Activated naive CD4-positive, alpha-beta T cell treated with anti-CD3 and anti-CD28 coated beads for 36 hours (primary cell): ENCODE measurements at regions not wholly inside any gene's neighbourhood (a gene's known extent, or its start where the extent isn't known, plus 50 kb on each side); places are given as distances from the start of the nearest gene placed in this dataset.
"Not testable (repeated sequence)": the region's sequence is repeated elsewhere in the genome, so short reads cannot be mapped to it uniquely, and the experiment has no call there.

Source experiments
- CTCF ChIA-PET: fragments of 350-600 bp; sonication (Branson Sonifier 250); formaldehyde crosslinking; loops from one replicate; lab custom pipeline; 2021; ENCODE audit warnings: antibody characterized with exemption; lab: Charles Lee
- DNase-seq: peaks from one replicate; pipeline ENCODE4 v3.0.0-alpha.2; 2020
- H3K27ac Mint-ChIP-seq: one replicate; pipeline ENCODE4 v1.8.0; 2021; ENCODE audit warnings: mild to moderate bottlenecking, mixed read lengths
- H3K27me3 Mint-ChIP-seq: one replicate; pipeline ENCODE4 v1.8.0; 2021; ENCODE audit warnings: low read depth, mixed read lengths
- H3K36me3 Mint-ChIP-seq: one replicate; pipeline ENCODE4 v1.8.0; 2021; ENCODE audit warnings: low read depth, mixed read lengths
- H3K4me1 Mint-ChIP-seq: one replicate; pipeline ENCODE4 v1.8.0; 2021; ENCODE audit warnings: low read depth, mixed read lengths
- H3K4me3 Mint-ChIP-seq: one replicate; pipeline ENCODE4 v1.8.0; 2021; ENCODE audit warnings: mild to moderate bottlenecking, moderate library complexity, mixed read lengths
- H3K9me3 Mint-ChIP-seq: one replicate; pipeline ENCODE4 v1.8.0; 2021; ENCODE audit warnings: mixed read lengths
- intact Hi-C: fragments of 100-400 bp; cut with micrococcal nuclease; formaldehyde crosslinking; loops from one replicate; pipeline ENCODE4 v1.15.1; 2023

DNA sequence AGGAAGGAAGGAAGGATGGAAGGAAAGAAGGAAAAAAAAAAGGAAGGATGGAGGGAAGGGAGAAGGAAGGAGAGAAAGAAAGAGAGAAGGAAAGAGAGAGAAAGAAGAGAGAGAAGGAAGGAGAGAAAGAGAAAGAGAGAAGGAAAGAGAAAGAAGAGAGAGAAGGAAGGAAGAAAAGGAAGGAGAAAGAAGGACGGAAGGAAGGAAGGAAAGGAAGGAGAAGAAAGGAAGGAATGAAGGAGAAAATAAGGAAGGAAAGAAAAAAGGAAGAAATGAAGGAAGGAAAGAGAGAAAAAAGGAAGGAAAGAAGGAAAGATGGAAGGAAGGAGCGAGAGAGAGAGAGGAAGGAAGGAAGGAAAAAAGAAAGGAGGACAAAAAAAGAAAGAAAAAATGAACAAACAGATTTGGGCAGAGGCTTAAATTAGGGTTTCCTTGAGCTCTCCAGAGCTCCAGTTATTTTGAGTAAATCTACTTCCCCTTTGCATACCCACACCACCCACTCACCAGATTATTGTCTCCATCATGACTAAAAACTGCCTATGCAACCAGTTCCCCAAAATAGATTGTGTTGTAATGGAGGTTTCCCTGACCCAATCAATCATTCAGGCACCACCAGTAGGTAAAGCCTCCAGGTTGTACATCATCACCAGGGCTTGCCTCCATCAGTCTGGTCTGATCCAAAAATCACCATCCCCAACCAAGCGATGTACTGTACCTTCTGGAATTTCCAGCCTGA is 1722.9 kb upstream of the PCDH10 start:
- no peak for DNase-seq
- H3K4me1 Mint-ChIP-seq, result no peaks in the 10 kb centered on the region
- H3K4me3 Mint-ChIP-seq, result no peak overlapping the region
- peaks cover 23% of the 10 kb centered on the region for H3K9me3 Mint-ChIP-seq
- H3K27me3 Mint-ChIP-seq, result no peaks in the 10 kb centered on the region
- intact Hi-C loops, result no loop called here
- CTCF ChIA-PET, result no interaction called here
- H3K27ac Mint-ChIP-seq, result no peak overlapping the region
- peaks cover 4% of the 10 kb centered on the region for H3K36me3 Mint-ChIP-seq

DNA sequence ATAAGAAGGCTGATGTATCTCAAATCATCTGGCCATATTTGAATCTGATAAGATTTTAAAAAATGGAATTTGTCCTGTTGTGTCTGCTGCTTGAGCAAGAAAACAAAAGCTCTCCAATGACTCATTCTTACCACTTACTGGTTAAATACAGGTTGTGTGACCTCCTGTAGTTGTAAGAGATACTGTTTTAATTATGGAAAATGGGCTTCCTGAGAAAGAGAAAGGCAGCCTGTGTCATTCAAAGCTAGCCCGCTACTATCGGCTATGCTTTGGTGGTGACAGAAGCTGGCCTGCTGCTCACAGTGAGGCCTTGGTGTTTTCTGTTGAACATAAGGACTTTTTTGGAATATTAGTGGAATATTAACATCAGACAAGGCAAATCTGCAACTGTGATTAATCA is 1722.1 kb upstream of the PCDH10 start:
- H3K36me3 Mint-ChIP-seq, result no peaks in the 10 kb centered on the region
- H3K9me3 Mint-ChIP-seq, result peaks cover 18% of the 10 kb centered on the region
- no peak overlapping the region for H3K4me3 Mint-ChIP-seq
- H3K27me3 Mint-ChIP-seq, result no peaks in the 10 kb centered on the region
- H3K27ac Mint-ChIP-seq, result no peak overlapping the region
- no peaks in the 10 kb centered on the region for H3K4me1 Mint-ChIP-seq
- DNase-seq, result no peak
- intact Hi-C loops, result no loop called here
- CTCF ChIA-PET, result no interaction called here

DNA sequence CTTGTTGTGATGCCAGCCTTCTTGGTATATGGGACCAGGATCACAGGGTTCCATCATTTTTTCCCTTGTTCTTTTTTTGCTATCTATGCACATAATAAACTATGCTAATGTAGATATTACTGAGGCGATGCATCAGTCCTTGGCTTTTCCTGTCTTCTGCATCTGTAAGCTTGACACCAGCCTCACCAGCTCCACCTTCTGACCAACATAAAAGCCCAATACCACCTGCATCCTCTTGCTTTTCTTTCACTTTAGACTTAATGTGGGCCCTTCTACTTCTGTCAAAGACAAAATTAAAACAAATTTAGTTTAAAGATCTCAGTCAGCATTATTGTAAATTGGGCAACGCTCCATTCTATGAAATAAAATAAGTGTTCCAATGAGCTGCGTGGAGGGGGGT is 1718.8 kb upstream of the PCDH10 start:
- intact Hi-C loops, result no loop called here
- H3K4me3 Mint-ChIP-seq, result no peak overlapping the region
- H3K9me3 Mint-ChIP-seq, result peaks cover 19% of the 10 kb centered on the region
- no peaks in the 10 kb centered on the region for H3K36me3 Mint-ChIP-seq
- no peak overlapping the region for H3K27ac Mint-ChIP-seq
- H3K27me3 Mint-ChIP-seq, result no peaks in the 10 kb centered on the region
- H3K4me1 Mint-ChIP-seq, result no peaks in the 10 kb centered on the region
- CTCF ChIA-PET, result no interaction called here
- DNase-seq, result no peak

DNA sequence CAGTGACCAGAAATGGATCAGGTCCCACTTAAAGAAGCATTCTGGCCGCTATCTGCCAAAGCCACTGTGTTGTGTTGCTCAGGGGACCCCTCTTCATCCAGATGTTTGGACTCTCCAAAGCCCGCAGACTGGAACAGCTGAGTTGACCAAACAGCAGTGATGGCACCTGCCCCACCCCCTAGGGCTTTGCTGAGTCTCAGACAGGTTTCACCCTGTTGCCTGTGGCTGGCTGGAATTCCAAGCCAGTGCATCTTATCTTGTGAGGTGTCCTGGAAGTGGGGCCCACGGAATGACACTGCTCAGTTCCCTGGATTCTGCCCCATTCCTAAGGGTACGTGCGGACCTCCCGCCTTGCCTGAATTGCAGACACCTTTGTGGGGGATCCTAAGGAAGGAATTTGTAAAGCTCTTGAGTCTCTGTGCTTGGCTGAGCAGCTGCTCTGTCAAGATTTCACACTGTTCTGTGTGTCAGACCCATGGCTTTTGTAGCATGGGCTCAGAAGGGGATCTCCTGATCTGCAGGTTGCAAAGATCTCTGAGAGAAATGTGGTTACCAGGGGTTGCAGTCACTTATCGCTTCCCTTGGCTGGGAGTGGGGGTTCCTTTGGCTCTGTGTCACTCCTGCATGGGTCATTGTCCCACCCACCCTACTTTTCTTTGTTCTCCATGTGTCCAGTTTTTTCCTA is 1707.9 kb upstream of the PCDH10 start:
- H3K4me1 Mint-ChIP-seq, result no peaks in the 10 kb centered on the region
- H3K27ac Mint-ChIP-seq, result no peak overlapping the region
- CTCF ChIA-PET, result no interaction called here
- no peak for DNase-seq
- H3K4me3 Mint-ChIP-seq, result no peak overlapping the region
- H3K27me3 Mint-ChIP-seq, result no peaks in the 10 kb centered on the region
- H3K9me3 Mint-ChIP-seq, result peaks cover 9% of the 10 kb centered on the region
- intact Hi-C loops, result no loop called here
- H3K36me3 Mint-ChIP-seq, result no peaks in the 10 kb centered on the region

DNA sequence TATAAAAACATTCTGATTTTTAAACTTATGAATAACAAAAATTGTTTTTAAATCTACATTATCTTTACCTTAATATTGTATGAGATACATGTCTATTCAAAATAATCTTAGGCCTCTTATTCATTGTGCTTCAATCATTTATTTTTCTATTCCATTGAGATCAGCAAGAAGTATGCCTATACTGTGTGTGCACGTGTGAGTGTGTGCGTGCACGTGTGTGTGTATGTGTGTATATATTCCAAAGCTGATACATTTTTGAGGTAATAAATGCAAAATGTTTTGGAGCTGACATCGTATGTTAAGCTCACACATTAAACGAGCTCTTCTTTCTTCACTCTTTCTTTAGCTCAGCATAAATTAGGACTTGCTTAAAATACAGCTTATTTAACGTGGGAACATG is 1701.2 kb upstream of the PCDH10 start:
- no peak overlapping the region for H3K4me3 Mint-ChIP-seq
- H3K27me3 Mint-ChIP-seq, result no peaks in the 10 kb centered on the region
- H3K36me3 Mint-ChIP-seq, result no peaks in the 10 kb centered on the region
- no peak overlapping the region for H3K27ac Mint-ChIP-seq
- intact Hi-C loops, result no loop called here
- peaks cover 1% of the 10 kb centered on the region for H3K9me3 Mint-ChIP-seq
- no peak for DNase-seq
- no peaks in the 10 kb centered on the region for H3K4me1 Mint-ChIP-seq
- CTCF ChIA-PET, result no interaction called here

DNA sequence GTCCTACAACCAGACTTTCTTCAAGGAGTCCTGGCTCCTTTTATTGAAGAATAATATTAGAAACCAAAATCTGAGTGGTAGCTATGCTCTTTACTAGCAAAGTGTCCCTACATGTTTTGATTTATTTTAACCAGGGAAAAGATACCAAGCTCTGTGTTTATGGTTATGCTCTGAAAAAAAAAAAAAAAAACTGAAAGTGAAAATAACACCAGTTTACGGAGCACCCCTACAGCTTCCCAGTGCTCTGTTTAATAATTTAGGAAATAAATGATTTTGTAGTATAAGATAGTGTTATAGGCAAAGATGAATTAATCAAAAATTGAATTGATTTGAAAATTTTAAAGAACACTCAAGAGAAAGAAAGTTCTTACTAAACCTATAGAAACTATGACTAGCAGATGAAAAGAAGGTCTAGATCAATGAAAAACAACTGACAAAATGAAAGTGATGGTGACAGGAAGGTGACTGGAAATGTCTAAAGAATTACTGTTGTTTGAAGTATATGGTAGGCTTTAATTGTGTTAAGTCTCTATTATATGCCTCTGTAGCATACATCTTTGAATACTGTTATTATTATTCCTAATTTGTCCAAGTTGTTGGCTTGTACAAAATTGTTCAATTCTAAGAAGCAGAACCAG is 1698.4 kb upstream of the PCDH10 start:
- no peak for DNase-seq
- intact Hi-C loops, result no loop called here
- CTCF ChIA-PET, result no interaction called here

DNA sequence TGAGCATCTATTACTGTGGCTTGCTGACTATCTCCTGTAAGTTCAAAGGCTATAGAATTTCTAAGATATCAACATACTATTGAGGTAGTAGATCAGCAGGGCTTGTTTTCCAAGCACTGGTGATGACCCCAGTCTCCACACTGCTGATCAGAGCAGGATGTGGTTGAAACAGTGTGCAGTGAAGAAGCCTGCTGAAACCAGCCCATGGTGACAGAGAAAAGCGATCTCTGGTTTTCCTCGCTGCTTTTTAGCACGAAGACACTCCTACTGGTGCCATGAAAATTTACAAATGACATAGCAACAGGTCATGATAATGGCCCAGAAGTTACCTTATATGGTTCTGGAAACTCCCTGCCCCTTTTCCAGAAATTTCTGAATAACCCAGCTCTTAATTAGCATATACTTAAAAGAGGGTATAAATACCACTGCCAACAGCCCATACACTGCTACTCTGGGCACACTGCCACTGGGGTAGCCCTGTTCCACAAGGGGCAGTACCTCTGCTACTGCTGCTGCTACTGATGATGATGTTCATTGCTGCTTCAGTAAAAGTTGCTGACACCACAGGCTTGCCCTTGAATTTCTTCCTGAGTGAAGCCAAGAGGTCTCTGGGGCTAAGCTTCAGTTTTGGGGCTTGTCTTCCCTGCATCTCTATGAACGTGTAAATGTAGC is 1689.5 kb upstream of the PCDH10 start:
- Mint-ChIP-seq H3K27me3 (no peaks in the 10 kb centered on the region), H3K9me3 (peaks cover 6% of the 10 kb centered on the region), H3K27ac (no peak overlapping the region), H3K4me1 (no peaks in the 10 kb centered on the region), H3K4me3 (no peak overlapping the region), H3K36me3 (no peaks in the 10 kb centered on the region)
- CTCF ChIA-PET, result no interaction called here
- DNase-seq, result no peak
- intact Hi-C loops, result no loop called here

More for the DNA sequence above, 1698.4 kb upstream of the PCDH10 start:
- no peaks in the 10 kb centered on the region for H3K36me3 Mint-ChIP-seq
- H3K27ac Mint-ChIP-seq, result no peak overlapping the region
- H3K4me1 Mint-ChIP-seq, result no peaks in the 10 kb centered on the region
- H3K9me3 Mint-ChIP-seq, result peaks cover 5% of the 10 kb centered on the region
- H3K4me3 Mint-ChIP-seq, result no peak overlapping the region
- no peaks in the 10 kb centered on the region for H3K27me3 Mint-ChIP-seq

DNA sequence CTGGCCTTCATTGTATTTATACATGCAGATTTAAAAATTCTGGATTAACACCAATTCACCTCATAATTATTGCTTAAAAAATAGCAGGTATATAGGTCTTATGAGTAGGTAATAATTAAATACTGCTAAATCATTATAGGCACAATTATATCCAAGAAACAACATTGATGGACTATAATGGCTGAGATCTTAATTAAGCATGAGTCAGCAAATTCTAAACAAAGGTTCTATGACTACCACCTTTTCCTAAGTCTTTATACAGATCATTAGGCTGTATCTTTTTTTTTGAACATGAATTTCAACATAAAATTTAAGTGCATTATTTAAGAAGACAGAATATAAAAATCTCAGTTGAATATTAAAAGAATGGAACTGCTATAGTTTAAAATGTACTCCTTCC is 1678.7 kb upstream of the PCDH10 start:
- H3K4me3 Mint-ChIP-seq, result no peak overlapping the region
- no peaks in the 10 kb centered on the region for H3K27me3 Mint-ChIP-seq
- H3K4me1 Mint-ChIP-seq, result no peaks in the 10 kb centered on the region
- H3K27ac Mint-ChIP-seq, result no peak overlapping the region
- intact Hi-C loops, result no loop called here
- H3K9me3 Mint-ChIP-seq, result peaks cover 11% of the 10 kb centered on the region
- H3K36me3 Mint-ChIP-seq, result no peaks in the 10 kb centered on the region
- CTCF ChIA-PET, result no interaction called here
- DNase-seq, result no peak

DNA sequence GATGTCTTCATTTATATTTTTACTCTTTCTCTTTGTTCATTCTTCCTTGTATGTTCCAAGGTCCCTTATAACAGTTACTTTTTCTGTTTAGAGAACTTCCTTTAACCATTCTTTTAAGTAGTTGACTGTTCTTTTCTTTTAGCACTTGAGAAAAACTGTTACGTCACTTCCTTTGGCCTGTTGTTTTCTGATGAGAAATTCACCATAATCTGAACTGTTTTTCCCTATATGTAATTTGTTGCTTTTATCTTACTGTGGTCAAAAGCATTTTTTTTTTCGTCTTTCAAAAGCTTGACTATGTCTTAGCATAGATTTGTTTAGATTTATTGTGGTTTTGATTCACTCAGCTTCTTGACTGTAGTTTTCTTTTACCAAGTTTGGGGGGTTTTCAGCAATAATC is 1660.3 kb upstream of the PCDH10 start:
- no peak for DNase-seq
- no peaks in the 10 kb centered on the region for H3K9me3 Mint-ChIP-seq
- no peaks in the 10 kb centered on the region for H3K27me3 Mint-ChIP-seq
- CTCF ChIA-PET, result no interaction called here
- no peaks in the 10 kb centered on the region for H3K4me1 Mint-ChIP-seq
- intact Hi-C loops, result no loop called here
- no peak overlapping the region for H3K27ac Mint-ChIP-seq
- no peak overlapping the region for H3K4me3 Mint-ChIP-seq
- H3K36me3 Mint-ChIP-seq, result no peaks in the 10 kb centered on the region

DNA sequence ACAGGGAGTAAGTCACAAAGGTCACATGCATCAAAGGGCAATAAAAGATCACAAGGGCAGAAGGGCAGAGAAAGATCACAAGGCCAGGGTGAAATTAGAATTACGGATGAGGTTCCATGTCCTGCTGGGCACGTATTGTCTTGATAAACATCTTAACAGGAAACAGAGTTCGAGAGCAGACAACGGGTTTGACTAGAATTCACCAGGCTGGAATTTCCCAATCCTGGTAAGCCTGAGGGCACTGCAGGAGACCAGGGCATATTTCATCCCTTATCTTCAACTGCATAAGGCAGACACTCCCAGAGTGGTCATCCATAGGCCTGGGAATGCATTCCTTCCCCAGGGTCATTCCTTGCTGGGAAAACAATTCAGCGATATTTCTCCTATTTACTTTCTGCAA is 1652.9 kb upstream of the PCDH10 start:
- intact Hi-C loops, H3K4me1 Mint-ChIP-seq, CTCF ChIA-PET, H3K36me3 Mint-ChIP-seq, H3K4me3 Mint-ChIP-seq, DNase-seq, H3K27ac Mint-ChIP-seq, H3K9me3 Mint-ChIP-seq, H3K27me3 Mint-ChIP-seq: not testable (repeated sequence)

DNA sequence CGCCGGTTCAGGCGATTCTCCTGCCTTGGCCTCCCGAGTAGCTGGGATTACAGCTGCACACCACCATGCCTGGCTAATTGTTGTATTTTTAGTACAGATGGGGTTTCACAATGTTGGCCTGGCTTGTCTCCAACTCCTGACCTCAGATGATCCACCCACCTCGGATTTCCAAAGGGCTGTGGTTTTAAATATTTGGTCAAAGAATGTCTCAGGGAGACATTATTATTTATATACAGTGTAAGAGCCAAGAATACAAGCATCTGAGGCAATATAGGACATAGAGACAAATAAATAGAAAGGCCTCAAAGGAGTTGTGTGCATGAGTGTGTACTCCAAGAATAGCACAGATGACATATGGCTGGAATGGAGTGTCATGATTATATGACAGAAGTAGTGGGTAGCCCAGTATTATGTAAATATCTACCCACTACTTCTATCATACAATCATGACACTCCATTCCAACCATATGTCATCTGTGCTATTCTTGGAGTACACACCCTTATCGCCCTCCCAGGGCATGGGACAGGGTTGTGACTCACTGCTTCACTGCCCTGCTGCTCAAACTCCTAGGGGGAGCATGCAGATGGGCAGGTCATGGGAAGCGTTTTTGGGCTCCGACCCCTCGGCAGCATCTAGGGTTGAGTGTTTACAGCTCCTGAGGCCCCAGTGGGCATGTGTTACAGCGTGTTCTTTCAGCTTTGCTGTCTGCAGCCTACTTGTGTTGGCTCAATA is 1649.8 kb upstream of the PCDH10 start:
- Mint-ChIP-seq H3K27ac (no peak overlapping the region), H3K4me3 (no peak overlapping the region), H3K36me3 (no peaks in the 10 kb centered on the region), H3K9me3 (peaks cover 7% of the 10 kb centered on the region), H3K4me1 (no peaks in the 10 kb centered on the region), H3K27me3 (no peaks in the 10 kb centered on the region)
- DNase-seq, result no peak
- intact Hi-C loops, result no loop called here
- CTCF ChIA-PET, result no interaction called here

DNA sequence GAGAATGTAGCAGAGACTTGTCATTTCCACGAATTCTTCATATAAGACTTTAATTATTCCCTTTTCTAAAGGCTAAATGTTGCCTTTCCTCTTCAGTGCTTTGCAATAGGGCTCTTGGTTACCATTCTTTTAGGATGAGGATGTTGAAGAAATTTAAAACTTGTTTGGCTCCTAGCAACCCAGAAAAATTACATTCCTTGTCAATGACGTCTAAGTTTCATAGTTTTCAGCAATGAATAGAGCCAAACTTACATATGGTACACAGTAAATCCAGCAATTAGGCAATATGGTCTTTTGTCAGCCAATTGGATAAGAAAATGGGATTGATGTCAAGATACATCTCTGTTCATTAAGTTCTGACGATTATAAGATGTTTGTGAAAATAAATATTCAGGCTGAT is 1639.6 kb upstream of the PCDH10 start:
- no peaks in the 10 kb centered on the region for H3K4me1 Mint-ChIP-seq
- intact Hi-C loops, result no loop called here
- CTCF ChIA-PET, result no interaction called here
- H3K9me3 Mint-ChIP-seq, result peaks cover 2% of the 10 kb centered on the region
- H3K36me3 Mint-ChIP-seq, result no peaks in the 10 kb centered on the region
- H3K4me3 Mint-ChIP-seq, result no peak overlapping the region
- no peaks in the 10 kb centered on the region for H3K27me3 Mint-ChIP-seq
- H3K27ac Mint-ChIP-seq, result no peak overlapping the region
- no peak for DNase-seq
